GM23338 (cell line): ENCODE measurements at regions not wholly inside any gene's neighbourhood (a gene's known extent, or its start where the extent isn't known, plus 50 kb on each side); places are given as distances from the start of the nearest gene placed in this dataset.

Source experiments
- CTCF ChIP-seq, 2 experiments: fragments of 200-600 bp in 1 of 2; sonication (generic) in 1 of 2; conservative IDR thresholded peaks; 2 replicates each; pipeline versions ENCODE4 v1.5.1 to v1.6.1; 2016 to 2017; ENCODE audit warnings: antibody characterized with exemption in 2 of 2, low read depth in 2 of 2, mild to moderate bottlenecking in 2 of 2, moderate library complexity in 1 of 2
- ETS1 ChIP-seq: IDR thresholded peaks from 2 replicates; pipeline ENCODE4 v1.6.1; 2016; ENCODE audit warnings: antibody characterized with exemption
- EZH2 ChIP-seq: fragments of 200-600 bp; sonication (generic); IDR thresholded peaks from one replicate; pipeline ENCODE4 v1.8.0; 2017; ENCODE audit warnings: antibody characterized with exemption, mild to moderate bottlenecking, low read depth; ENCODE audit not compliant: unreplicated experiment
- EZH2phosphoT487 ChIP-seq: fragments of 200-600 bp; sonication (generic); IDR thresholded peaks from one replicate; pipeline ENCODE4 v1.8.1; 2018; ENCODE audit warnings: antibody characterized with exemption; ENCODE audit not compliant: unreplicated experiment
- POLR2AphosphoS5 ChIP-seq: IDR thresholded peaks from 2 replicates; pipeline ENCODE4 v1.6.1; 2016; ENCODE audit warnings: antibody characterized with exemption, low read depth
- REST ChIP-seq: IDR thresholded peaks from one replicate; pipeline ENCODE4 v1.6.1; 2018; ENCODE audit warnings: antibody characterized with exemption; ENCODE audit not compliant: unreplicated experiment
- ZNF462 ChIP-seq: fragments of 250-450 bp; sonication (Bioruptor Pico); IDR thresholded peaks from 2 replicates; pipeline ENCODE4 v1.5.0; 2020; ENCODE audit warnings: mild to moderate bottlenecking, moderate library complexity

GRCh38 chr20:53831812-53832211 lies 238.2 kb upstream of the ZNF217 start:
- TF ChIP-seq CTCF (conservative IDR thresholded peaks at IDR 0.05; ENCODE audit: low read depth in 2 of 2) (no peak), EZH2 (no peak), POLR2AphosphoS5 (no peak), REST (no peak), EZH2phosphoT487 (no peak), ETS1 (no peak), ZNF462 (no peak)
